LNCaP clone FGC (cell line): ENCODE measurements at regions not wholly inside any gene's neighbourhood (a gene's known extent, or its start where the extent isn't known, plus 50 kb on each side); places are given as distances from the start of the nearest gene placed in this dataset.

Source experiments
- DNase-seq: peaks from one replicate; pipeline ENCODE4 v3.0.0-alpha.2; 2011; ENCODE audit warnings: low read depth
- H3K4me3 ChIP-seq: 2 replicates; pipeline ENCODE4 v1.5.1; 2011; ENCODE audit warnings: mild to moderate bottlenecking, low read depth, low read length, control low read depth
- CTCF ChIP-seq: IDR thresholded peaks from 2 replicates; pipeline ENCODE4 v1.5.1; 2012; ENCODE audit warnings: mild to moderate bottlenecking; ENCODE audit not compliant: control insufficient read depth, insufficient read depth; ENCODE audit errors: extremely low read depth

- DNase-seq: no peak
Observed at GRCh38 chr12:80045594-80045993, 53.7 kb upstream of the OTOGL start.

GRCh38 chr12:80044694-80045046 lies 54.7 kb upstream of the OTOGL start:
- DNase-seq: no peak

More at GRCh38 chr12:80045594-80045993, 53.7 kb upstream of the OTOGL start:
- no peak overlapping the region for H3K4me3 ChIP-seq
- no peak for TF ChIP-seq CTCF

GRCh38 chr12:80041692-80042091 lies 57.6 kb upstream of the OTOGL start:
- no peak for DNase-seq
- H3K4me3 ChIP-seq: no peak overlapping the region
- TF ChIP-seq CTCF: no peak

More at GRCh38 chr12:80044694-80045046, 54.7 kb upstream of the OTOGL start:
- H3K4me3 ChIP-seq: no peak overlapping the region
- no peak for TF ChIP-seq CTCF

- no peak for TF ChIP-seq CTCF
- H3K4me3 ChIP-seq: no peak overlapping the region
- no peak for DNase-seq
Observed at GRCh38 chr12:80041071-80041470, 58.3 kb upstream of the OTOGL start.

- no peak overlapping the region for H3K4me3 ChIP-seq
- no peak for TF ChIP-seq CTCF
- DNase-seq: no peak
Observed at GRCh38 chr12:80040075-80040738, 59.1 kb upstream of the OTOGL start.

- TF ChIP-seq CTCF: no peak
- no peak for DNase-seq
- H3K4me3 ChIP-seq: no peak overlapping the region
Observed at GRCh38 chr12:80038062-80038560, 61.2 kb upstream of the OTOGL start.

- no peak for DNase-seq
- TF ChIP-seq CTCF: no peak
- no peak overlapping the region for H3K4me3 ChIP-seq
Observed at GRCh38 chr12:80033448-80033847, 65.9 kb upstream of the OTOGL start.
